Erythroblast (primary cell): ENCODE measurements at regions not wholly inside any gene's neighbourhood (a gene's known extent, or its start where the extent isn't known, plus 50 kb on each side); places are given as distances from the start of the nearest gene placed in this dataset.

Experiments
- GATA1 ChIP-seq: IDR thresholded peaks from 2 replicates; pipeline ENCODE4 v1.6.1; 2011; ENCODE audit warnings: low read depth, mild to moderate bottlenecking, control low read depth, low read length, moderate library complexity
- POLR2A ChIP-seq: IDR thresholded peaks from 2 replicates; pipeline ENCODE4 v1.6.1; 2011; ENCODE audit warnings: mild to moderate bottlenecking, low read length

- TF ChIP-seq POLR2A (no peak), GATA1 (no peak)
Measured at GRCh38 chr5:158552241-158552640, 547.5 kb downstream of the EBF1 start.
